ENCODE measurements at regions not wholly inside any gene's neighbourhood (a gene's known extent, or its start where the extent isn't known, plus 50 kb on each side); places are given as distances from the start of the nearest gene placed in this dataset.
"Not testable (repeated sequence)": the region's sequence is repeated elsewhere in the genome, so short reads cannot be mapped to it uniquely, and the experiment has no call there.

- not testable (repeated sequence) for H3K9me3 ChIP-seq (ENCODE audit: low read depth, low read length); H3K36me3 ChIP-seq (ENCODE audit: insufficient read depth, low read length); H3K4me3 ChIP-seq (ENCODE audit: insufficient read depth, low read length); H3K27me3 ChIP-seq (ENCODE audit: insufficient read depth, low read length); H4K20me1 ChIP-seq (ENCODE audit: insufficient read depth, low read length); H3K4me1 ChIP-seq (ENCODE audit: insufficient read depth, low read length); H3K27ac ChIP-seq (ENCODE audit: low read depth, low read length); DNase-seq (ENCODE audit: insufficient read length, low spot score, missing footprints); H3K79me2 ChIP-seq (ENCODE audit: insufficient read depth, low read length); H3K4me2 ChIP-seq (ENCODE audit: insufficient read depth, low read length); H2AFZ ChIP-seq (ENCODE audit: low read length)
These were observed 80.7 kb downstream of the SPTSSA start for GRCh38 chr14:34381304-34381703.

- H4K20me1 ChIP-seq (ENCODE audit: insufficient read depth, low read length), result no peaks in the 10 kb centered on the region
- H2AFZ ChIP-seq (ENCODE audit: low read length), result no peak overlapping the region
- TF ChIP-seq CTCF (IDR thresholded peaks at IDR 0.05; ENCODE audit: extremely low read depth, low read depth, low read length), result no peak
These were observed 81.6 kb downstream of the SPTSSA start for GRCh38 chr14:34380471-34380845.

GRCh38 chr14:34379816-34380470 is 82.1 kb downstream of the SPTSSA start:
- Histone ChIP-seq H2AFZ (ENCODE audit: low read length) (peak overlapping the region; percentile 31), H3K4me3 (ENCODE audit: insufficient read depth, low read length) (peak overlapping the region; percentile 25), H3K4me1 (ENCODE audit: insufficient read depth, low read length) (peaks cover 10% of the 10 kb centered on the region), H4K20me1 (ENCODE audit: insufficient read depth, low read length) (no peaks in the 10 kb centered on the region), H3K27me3 (ENCODE audit: insufficient read depth, low read length) (no peaks in the 10 kb centered on the region), H3K9me3 (ENCODE audit: low read depth, low read length) (no peaks in the 10 kb centered on the region), H3K79me2 (ENCODE audit: insufficient read depth, low read length) (no peaks in the 10 kb centered on the region), H3K27ac (ENCODE audit: low read depth, low read length) (no peak overlapping the region), H3K4me2 (ENCODE audit: insufficient read depth, low read length) (peak overlapping the region; percentile 42), H3K36me3 (ENCODE audit: insufficient read depth, low read length) (no peaks in the 10 kb centered on the region)
- no peak for TF ChIP-seq CTCF (IDR thresholded peaks at IDR 0.05; ENCODE audit: extremely low read depth, low read depth, low read length)
- no peak for DNase-seq (ENCODE audit: insufficient read length, low spot score, missing footprints)

More at GRCh38 chr14:34380471-34380845, 81.6 kb downstream of the SPTSSA start:
- no peak overlapping the region for H3K4me3 ChIP-seq (ENCODE audit: insufficient read depth, low read length)
- H3K79me2 ChIP-seq (ENCODE audit: insufficient read depth, low read length), result no peaks in the 10 kb centered on the region
- no peak overlapping the region for H3K27ac ChIP-seq (ENCODE audit: low read depth, low read length)
- no peak overlapping the region for H3K4me2 ChIP-seq (ENCODE audit: insufficient read depth, low read length)
- H3K36me3 ChIP-seq (ENCODE audit: insufficient read depth, low read length), result no peaks in the 10 kb centered on the region
- H3K9me3 ChIP-seq (ENCODE audit: low read depth, low read length), result no peaks in the 10 kb centered on the region
- no peak for DNase-seq (ENCODE audit: insufficient read length, low spot score, missing footprints)
- peaks cover 10% of the 10 kb centered on the region for H3K4me1 ChIP-seq (ENCODE audit: insufficient read depth, low read length)
- no peaks in the 10 kb centered on the region for H3K27me3 ChIP-seq (ENCODE audit: insufficient read depth, low read length)

GRCh38 chr14:34376649-34377267 is 85.3 kb downstream of the SPTSSA start:
- no peak for DNase-seq (ENCODE audit: insufficient read length, low spot score, missing footprints)
- H3K27ac ChIP-seq (ENCODE audit: low read depth, low read length), result no peak overlapping the region
- peaks cover 10% of the 10 kb centered on the region for H3K4me1 ChIP-seq (ENCODE audit: insufficient read depth, low read length)
- no peaks in the 10 kb centered on the region for H3K36me3 ChIP-seq (ENCODE audit: insufficient read depth, low read length)
- no peak overlapping the region for H3K4me2 ChIP-seq (ENCODE audit: insufficient read depth, low read length)
- H4K20me1 ChIP-seq (ENCODE audit: insufficient read depth, low read length), result no peaks in the 10 kb centered on the region
- TF ChIP-seq CTCF (IDR thresholded peaks at IDR 0.05; ENCODE audit: extremely low read depth, low read depth, low read length), result no peak
- H3K27me3 ChIP-seq (ENCODE audit: insufficient read depth, low read length), result peaks cover 6% of the 10 kb centered on the region
- H2AFZ ChIP-seq (ENCODE audit: low read length), result no peak overlapping the region
- no peaks in the 10 kb centered on the region for H3K9me3 ChIP-seq (ENCODE audit: low read depth, low read length)
- H3K4me3 ChIP-seq (ENCODE audit: insufficient read depth, low read length), result no peak overlapping the region
- H3K79me2 ChIP-seq (ENCODE audit: insufficient read depth, low read length), result no peaks in the 10 kb centered on the region

Data from osteoblast (primary cell).